ENCODE measurements at regions not wholly inside any gene's neighbourhood (a gene's known extent, or its start where the extent isn't known, plus 50 kb on each side); places are given as distances from the start of the nearest gene placed in this dataset.

- Mint-ChIP-seq H3K4me3 (no peak overlapping the region), H3K9me3 (peaks cover 9% of the 10 kb centered on the region), H3K4me1 (ENCODE audit: low read depth) (no peaks in the 10 kb centered on the region), H3K27ac (no peak overlapping the region), H3K27me3 (no peaks in the 10 kb centered on the region), H3K36me3 (ENCODE audit: low read depth) (no peaks in the 10 kb centered on the region)
- H3K9me3 ChIP-seq (ENCODE audit: control insufficient read depth in 1 of 2, insufficient read depth in 1 of 2, low read length in 2 of 2): no peaks in the 10 kb centered on the region
- no peak overlapping the region for H3K4me3 ChIP-seq (ENCODE audit: low read length)
- no peaks in the 10 kb centered on the region for H3K27me3 ChIP-seq (ENCODE audit: control insufficient read depth in 1 of 2, insufficient read depth in 2 of 2, low read length in 2 of 2)
- TF ChIP-seq CTCF (IDR thresholded peaks at IDR 0.05): no peak
- H3K27ac ChIP-seq (ENCODE audit: low read depth in 1 of 2, low read length in 2 of 2): no peak overlapping the region
- intact Hi-C loops (cut with DNase I, micrococcal nuclease): no loop called here
- DNase-seq (no peak), ATAC-seq (ENCODE audit: poor library complexity) (no peak)
- CTCF ChIA-PET: no interaction called here
- POLR2A ChIA-PET: no interaction called here
- H3K36me3 ChIP-seq (ENCODE audit: insufficient read depth, low read length): no peaks in the 10 kb centered on the region
- no peaks in the 10 kb centered on the region for H3K4me1 ChIP-seq (ENCODE audit: insufficient read depth, low read length)
Observed at GRCh38 chr6:67141005-67141404, 1434.0 kb upstream of the EYS start.

GRCh38 chr6:67133973-67134372 lies 1426.9 kb upstream of the EYS start:
- no peak overlapping the region for H3K27ac Mint-ChIP-seq
- no peak for DNase-seq
- peaks cover 5% of the 10 kb centered on the region for H3K9me3 Mint-ChIP-seq
- H3K4me1 ChIP-seq (ENCODE audit: insufficient read depth, low read length): no peaks in the 10 kb centered on the region
- no peaks in the 10 kb centered on the region for H3K36me3 Mint-ChIP-seq (ENCODE audit: low read depth)
- POLR2A ChIA-PET: no interaction called here
- ATAC-seq (ENCODE audit: poor library complexity): no peak
- no peak for TF ChIP-seq CTCF (IDR thresholded peaks at IDR 0.05)
- peaks cover 0 to 5% of the 10 kb centered on the region in 2 experiments for H3K9me3 ChIP-seq (ENCODE audit: control insufficient read depth in 1 of 2, insufficient read depth in 1 of 2, low read length in 2 of 2)
- H3K36me3 ChIP-seq (ENCODE audit: insufficient read depth, low read length): no peaks in the 10 kb centered on the region
- no peaks in the 10 kb centered on the region for H3K27me3 Mint-ChIP-seq
- no peaks in the 10 kb centered on the region for H3K4me1 Mint-ChIP-seq (ENCODE audit: low read depth)
- no peak overlapping the region for H3K4me3 Mint-ChIP-seq
- intact Hi-C loops (cut with DNase I, micrococcal nuclease): no loop called here
- no peak overlapping the region for H3K4me3 ChIP-seq (ENCODE audit: low read length)
- H3K27ac ChIP-seq (ENCODE audit: low read depth in 1 of 2, low read length in 2 of 2): no peak overlapping the region
- H3K27me3 ChIP-seq (ENCODE audit: control insufficient read depth in 1 of 2, insufficient read depth in 2 of 2, low read length in 2 of 2): no peaks in the 10 kb centered on the region
- CTCF ChIA-PET: no interaction called here

- H3K9me3 Mint-ChIP-seq: peaks cover 5% of the 10 kb centered on the region
- Histone ChIP-seq H3K36me3 (ENCODE audit: insufficient read depth, low read length) (no peaks in the 10 kb centered on the region), H3K27ac (ENCODE audit: low read depth in 1 of 2, low read length in 2 of 2) (no peak overlapping the region), H3K4me3 (ENCODE audit: low read length) (no peak overlapping the region), H3K4me1 (ENCODE audit: insufficient read depth, low read length) (no peaks in the 10 kb centered on the region), H3K27me3 (ENCODE audit: control insufficient read depth in 1 of 2, insufficient read depth in 2 of 2, low read length in 2 of 2) (no peaks in the 10 kb centered on the region), H3K9me3 (ENCODE audit: control insufficient read depth in 1 of 2, insufficient read depth in 1 of 2, low read length in 2 of 2) (peaks cover 0 to 5% of the 10 kb centered on the region in 2 experiments)
- H3K4me1 Mint-ChIP-seq (ENCODE audit: low read depth): no peaks in the 10 kb centered on the region
- no peaks in the 10 kb centered on the region for H3K36me3 Mint-ChIP-seq (ENCODE audit: low read depth)
- DNase-seq (no peak), ATAC-seq (ENCODE audit: poor library complexity) (no peak)
- TF ChIP-seq CTCF (IDR thresholded peaks at IDR 0.05): no peak
- CTCF ChIA-PET: no interaction called here
- POLR2A ChIA-PET: no interaction called here
- intact Hi-C loops (cut with DNase I, micrococcal nuclease): no loop called here
- H3K27me3 Mint-ChIP-seq: no peaks in the 10 kb centered on the region
- no peak overlapping the region for H3K4me3 Mint-ChIP-seq
- H3K27ac Mint-ChIP-seq: no peak overlapping the region
Observed at GRCh38 chr6:67131827-67132226, 1424.8 kb upstream of the EYS start.
